Activated CD4-positive, alpha-beta T cell treated with anti-CD3 and anti-CD28 coated beads for 24 hours (primary cell): ENCODE measurements at regions not wholly inside any gene's neighbourhood (a gene's known extent, or its start where the extent isn't known, plus 50 kb on each side); places are given as distances from the start of the nearest gene placed in this dataset.
"Not testable (repeated sequence)": the region's sequence is repeated elsewhere in the genome, so short reads cannot be mapped to it uniquely, and the experiment has no call there.

Experiments
- DNase-seq, 2 donors: peaks; one replicate each; pipeline ENCODE4 v3.0.0-alpha.2; 2020; ENCODE audit warnings: low read depth in 2 of 2

- not testable (repeated sequence) for DNase-seq
These were observed 194.3 kb downstream of the SPATA31A6 start for GRCh38 chr9:42377530-42378417.

DNA sequence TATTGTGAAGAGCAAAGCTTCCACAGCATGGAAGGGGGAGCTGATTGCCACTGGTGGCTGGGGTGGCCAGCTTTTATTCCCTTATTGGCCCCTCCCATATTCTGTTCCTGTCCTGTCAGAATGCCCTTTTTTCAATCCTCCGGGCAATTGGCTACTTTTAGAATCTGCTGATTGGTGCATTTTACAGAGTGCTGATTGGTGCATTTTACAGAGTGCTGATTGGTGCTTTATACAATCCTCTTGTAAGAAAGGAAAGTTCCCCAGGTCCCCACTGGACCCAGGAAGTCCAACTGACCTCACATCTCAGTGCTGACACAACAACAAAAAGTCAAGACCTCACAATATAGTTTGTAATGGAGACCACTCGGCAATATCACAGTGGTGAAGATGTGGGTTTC, 195.0 kb downstream of the SPATA31A6 start:
- no peak for DNase-seq

DNA sequence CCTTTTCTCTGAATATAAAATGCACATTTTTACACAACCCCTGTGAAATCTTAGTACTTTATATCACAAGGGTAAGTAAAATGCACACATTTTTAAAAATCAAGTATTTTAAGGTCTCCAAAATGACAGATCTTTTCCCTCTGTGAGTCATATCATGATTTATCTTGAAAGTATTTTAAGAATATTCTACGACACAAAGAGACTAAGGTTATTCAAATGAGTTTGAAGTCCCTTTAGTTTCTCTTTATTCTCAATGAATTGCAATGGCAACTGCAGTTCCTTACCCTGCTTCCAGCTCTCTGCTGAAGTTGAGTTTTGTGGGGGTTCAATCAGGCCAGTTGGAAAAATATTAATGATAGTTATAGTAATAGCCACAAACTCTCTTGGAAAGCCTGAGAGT, 196.1 kb downstream of the SPATA31A6 start:
- not testable (repeated sequence) for DNase-seq

DNA sequence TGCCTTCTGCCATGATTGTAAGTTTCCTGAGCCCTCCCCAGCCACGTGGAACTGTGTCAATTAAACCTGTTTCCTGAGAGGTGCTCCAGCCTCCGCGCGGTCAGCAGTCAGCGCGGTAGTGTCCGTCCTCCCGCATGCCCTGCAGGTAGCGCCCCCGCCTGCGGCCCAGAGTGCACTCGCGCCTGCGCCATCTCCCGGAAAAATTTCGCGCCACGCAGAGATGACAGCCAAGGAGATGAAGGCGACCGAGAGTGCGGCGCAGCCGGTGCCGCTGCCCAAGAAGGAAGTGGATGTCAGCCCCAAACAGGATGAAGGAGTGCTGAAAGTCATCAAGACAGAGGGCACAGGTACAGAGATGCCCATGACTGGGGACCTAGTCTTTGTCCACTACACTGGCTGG, 201.1 kb downstream of the SPATA31A6 start:
- DNase-seq = not testable (repeated sequence)

DNA sequence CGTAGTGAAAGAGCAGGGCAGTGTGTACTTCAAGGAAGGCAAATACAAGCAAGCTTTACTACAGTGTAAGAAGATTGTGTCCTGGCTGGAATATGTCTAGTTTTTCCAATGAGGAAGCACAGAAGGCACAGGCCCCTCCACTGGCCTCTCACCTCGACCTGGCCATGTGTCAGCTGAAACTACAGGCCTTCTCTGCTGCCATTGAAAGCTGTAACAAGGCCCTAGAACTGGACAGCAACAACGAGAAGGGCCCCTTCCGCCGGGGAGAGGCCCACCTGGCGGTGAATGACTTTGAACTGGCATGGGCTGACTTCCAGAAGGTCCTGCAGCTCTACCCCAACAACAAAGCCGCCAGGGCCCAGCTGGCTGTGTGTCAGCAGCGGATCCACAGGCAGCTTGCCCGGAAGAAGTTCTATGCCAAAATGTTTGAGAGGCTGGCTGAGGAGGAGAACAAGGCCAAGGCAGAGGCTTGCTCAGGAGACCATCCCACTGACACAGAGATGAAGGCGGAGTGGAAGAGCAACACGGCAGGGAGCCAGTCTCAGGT, 202.2 kb downstream of the SPATA31A6 start:
- DNase-seq = not testable (repeated sequence)

- no peak for DNase-seq
These were observed 203.0 kb downstream of the SPATA31A6 start for GRCh38 chr9:42386477-42386876.

DNA sequence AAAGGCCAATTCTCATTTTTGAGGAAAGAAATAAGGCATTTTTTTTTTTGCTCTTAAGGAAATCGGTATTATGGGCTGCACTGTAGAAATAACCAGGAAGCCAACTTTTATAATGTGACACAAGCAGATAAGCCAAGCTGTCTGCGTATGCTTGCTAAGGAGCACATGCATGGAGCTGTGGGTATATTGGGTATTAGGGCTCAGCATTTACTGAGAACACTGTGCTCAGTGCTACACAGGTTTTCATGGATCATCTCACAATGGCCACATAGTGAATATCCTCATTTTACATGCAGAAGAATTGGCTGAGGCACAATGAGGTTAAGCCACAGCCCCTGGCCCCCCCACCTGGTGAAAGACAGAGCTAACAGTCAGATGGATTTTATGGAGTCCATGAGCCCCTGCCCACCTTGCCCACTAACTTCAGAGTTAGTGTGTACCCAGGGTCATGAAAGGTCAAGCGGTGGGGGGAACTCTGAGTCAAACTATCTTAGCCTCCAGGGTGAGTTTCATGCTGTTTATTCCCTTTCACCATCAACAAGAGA, 204.8 kb downstream of the SPATA31A6 start:
- DNase-seq = no peak

DNA sequence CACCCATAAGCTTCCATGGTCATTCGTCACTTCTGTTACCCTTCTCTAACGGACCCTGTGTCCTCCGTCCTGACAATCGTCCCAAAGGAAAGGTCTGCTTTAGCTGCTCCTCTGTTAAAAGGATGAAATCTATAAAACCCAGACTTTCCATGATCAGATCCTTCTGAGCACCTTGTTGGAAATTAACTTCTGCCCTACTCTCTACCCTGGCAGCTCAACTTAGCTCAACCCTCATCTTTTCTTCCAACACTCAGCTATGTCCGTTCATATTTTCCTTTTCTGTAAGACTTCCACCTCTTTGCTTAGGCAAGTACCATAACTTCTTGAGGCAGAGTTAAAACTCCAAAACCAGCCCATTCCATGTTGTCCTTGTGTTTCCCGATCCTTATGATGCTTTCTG, 205.4 kb downstream of the SPATA31A6 start:
- DNase-seq = no peak

DNA sequence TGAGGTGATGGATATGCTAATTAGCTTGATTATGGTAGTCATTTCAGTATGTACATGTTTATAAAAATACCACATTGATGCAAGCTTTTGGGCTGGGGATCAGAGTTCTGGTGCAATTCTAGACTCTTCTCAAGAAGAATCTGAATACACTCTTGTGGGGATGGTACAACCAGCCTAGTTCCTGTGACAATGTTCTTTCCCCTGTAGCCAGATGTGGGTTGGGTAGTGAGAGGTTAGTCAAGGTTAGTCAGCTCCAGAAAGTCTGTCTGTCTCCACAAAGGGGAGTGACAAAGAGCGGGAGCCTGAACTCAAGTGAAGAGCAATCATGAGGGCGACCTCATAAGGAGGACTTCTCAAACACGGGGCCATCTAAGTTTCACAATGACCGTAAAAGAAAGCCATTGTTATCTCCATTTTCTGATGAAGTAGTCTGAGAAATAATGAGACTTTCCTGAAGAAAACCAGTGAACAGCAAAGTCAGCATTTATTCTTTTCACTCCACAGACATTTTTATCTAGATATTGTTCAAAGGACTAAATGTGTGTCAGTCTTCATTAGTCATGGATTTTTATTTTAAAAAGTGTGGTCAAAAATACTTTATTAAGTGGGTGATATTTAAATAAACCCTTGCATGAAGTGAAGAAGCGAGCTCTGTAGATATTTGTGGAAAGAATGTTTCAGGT, 209.5 kb downstream of the SPATA31A6 start:
- not testable (repeated sequence) for DNase-seq

GRCh38 chr9:42396318-42396717, 212.9 kb downstream of the SPATA31A6 start:
- no peak for DNase-seq

DNA sequence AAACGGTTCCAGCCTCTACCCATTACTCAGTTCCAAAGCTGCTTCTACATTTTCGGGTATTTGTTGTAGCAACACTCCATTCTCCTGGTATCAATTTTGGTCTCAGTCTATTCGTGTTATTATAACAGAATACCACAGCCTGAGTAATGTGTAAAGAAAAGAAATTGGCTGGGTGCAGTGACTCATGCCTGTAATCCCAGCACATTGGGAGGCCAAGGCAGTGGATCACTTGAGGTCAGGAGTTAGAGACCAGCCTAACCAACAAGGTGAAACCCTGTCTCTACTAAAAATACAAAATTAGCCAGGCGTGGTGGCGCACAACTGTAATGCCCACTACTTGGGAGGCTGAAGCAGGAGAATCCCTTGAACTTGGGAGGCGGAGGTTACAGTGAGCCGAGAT, 213.9 kb downstream of the SPATA31A6 start:
- not testable (repeated sequence) for DNase-seq

- DNase-seq = not testable (repeated sequence)
These were observed 219.5 kb downstream of the SPATA31A6 start for GRCh38 chr9:42402919-42403318.

GRCh38 chr9:42409581-42409980, 226.1 kb downstream of the SPATA31A6 start:
- not testable (repeated sequence) for DNase-seq

DNA sequence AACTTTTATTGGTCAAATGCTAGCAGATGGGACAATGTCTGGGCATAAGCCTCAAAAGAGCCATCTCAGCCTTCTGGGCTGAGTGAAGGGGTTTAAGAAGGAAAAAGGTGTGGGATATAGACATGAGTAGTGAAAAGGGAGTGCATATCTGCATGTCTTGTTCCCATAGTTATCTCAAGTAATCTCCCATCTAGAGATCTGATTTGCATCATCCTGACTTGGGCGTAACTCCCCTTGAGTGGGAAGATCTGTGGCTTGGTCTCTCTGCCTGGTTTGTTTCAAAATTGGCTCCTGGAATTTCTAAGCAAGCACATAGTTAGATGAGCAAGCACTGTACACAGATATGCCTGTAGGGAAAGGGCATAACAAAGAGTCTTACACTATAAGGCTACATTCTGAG, 228.9 kb downstream of the SPATA31A6 start:
- not testable (repeated sequence) for DNase-seq

GRCh38 chr9:42414865-42415264, 231.4 kb downstream of the SPATA31A6 start:
- not testable (repeated sequence) for DNase-seq

DNA sequence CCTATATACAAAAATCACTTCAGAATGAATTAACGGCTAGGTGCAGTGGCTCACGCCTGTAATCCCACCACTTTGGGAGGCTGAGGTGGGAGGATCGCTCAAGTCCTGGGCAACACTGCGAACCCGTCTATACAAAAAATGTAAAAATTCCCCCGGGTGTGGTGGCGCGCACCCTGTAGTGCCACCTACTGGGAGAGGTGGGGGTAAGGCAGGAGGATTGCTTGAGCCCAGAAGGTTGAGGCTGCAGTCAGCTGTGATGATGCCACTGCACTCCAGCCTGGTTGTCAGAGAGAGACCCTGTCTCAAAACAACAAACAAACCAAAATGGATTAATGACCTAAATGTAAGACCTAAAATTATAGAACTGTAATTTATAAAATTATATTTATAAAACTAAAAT, 236.2 kb downstream of the SPATA31A6 start:
- not testable (repeated sequence) for DNase-seq

DNA sequence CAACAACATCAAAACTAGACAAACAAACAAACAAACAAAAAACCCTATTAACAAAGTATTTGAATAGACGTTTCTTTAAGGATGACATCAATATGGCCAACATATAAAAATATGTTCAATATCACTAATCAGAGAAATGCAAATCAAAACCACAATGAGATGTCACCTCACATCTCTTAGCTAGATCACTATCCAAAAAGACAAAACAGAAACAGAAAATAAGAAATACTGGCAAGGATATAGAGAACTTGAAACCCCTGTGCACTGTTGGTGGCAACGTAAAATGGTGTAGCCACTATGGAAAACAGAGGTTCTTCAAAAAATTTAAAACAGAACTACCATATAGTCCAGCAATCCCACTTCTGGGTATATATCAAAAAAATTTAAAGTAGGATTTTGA, 236.9 kb downstream of the SPATA31A6 start:
- DNase-seq = not testable (repeated sequence)

- not testable (repeated sequence) for DNase-seq
These were observed 238.2 kb downstream of the SPATA31A6 start for GRCh38 chr9:42421630-42422029.

GRCh38 chr9:42430674-42431615, 247.5 kb downstream of the SPATA31A6 start:
- not testable (repeated sequence) for DNase-seq

DNA sequence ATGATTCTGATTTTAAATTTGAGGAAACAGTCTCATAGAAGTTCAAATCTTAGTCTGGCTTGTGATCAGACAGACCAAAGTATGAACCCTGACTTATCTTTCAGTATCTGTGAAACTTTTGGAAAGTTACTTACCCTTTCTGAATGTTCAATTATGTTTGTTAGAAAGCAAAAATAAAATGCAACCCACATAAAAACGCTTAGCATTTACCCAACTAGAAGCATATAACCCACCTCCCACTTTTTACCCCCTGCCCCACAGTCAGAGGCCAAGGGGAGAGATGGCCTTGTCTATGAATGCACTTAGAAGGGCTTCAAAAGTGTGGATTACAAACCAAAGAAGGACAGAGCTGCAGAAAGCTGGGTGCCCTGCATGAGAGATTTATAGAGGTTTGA, 248.2 kb downstream of the SPATA31A6 start:
- DNase-seq = not testable (repeated sequence)
